ENCODE measurements at regions not wholly inside any gene's neighbourhood (a gene's known extent, or its start where the extent isn't known, plus 50 kb on each side); places are given as distances from the start of the nearest gene placed in this dataset.

- TF ChIP-seq RBM34 (IDR thresholded peaks at IDR 0.05; ENCODE audit: borderline replicate concordance, insufficient read depth, low read length) (no peak), NFIX (CRISPR knock-in tag; IDR thresholded peaks at IDR 0.05; ENCODE audit: low read depth) (no peak), U2AF1 (optimal IDR thresholded peaks at IDR 0.05; ENCODE audit: low read depth, low read length) (no peak), RFX1 (IDR thresholded peaks at IDR 0.05) (no peak), HDAC8 (tag; IDR thresholded peaks at IDR 0.05) (no peak)
Measured at GRCh38 chr4:4923201-4923600, 63.7 kb downstream of the MSX1 start (continued).

- Histone ChIP-seq H3K4me1 (replicated peaks in 1 of 2; ENCODE audit: control insufficient read depth in 2 of 2, insufficient read depth in 2 of 2, low read length in 2 of 2) (no peaks in the 10 kb centered on the region), H3K9ac (ENCODE audit: insufficient read depth in 1 of 2, low read depth in 2 of 2, low read length in 2 of 2) (no peak overlapping the region), H3K4me2 (ENCODE audit: insufficient read depth, low read length) (no peak overlapping the region), H3K9me1 (ENCODE audit: control insufficient read depth, insufficient read depth, low read length) (no peaks in the 10 kb centered on the region), H3K27ac (ENCODE audit: extremely low read depth, low read depth, low read length) (no peak overlapping the region), H3K36me3 (ENCODE audit: control insufficient read depth, insufficient read depth, low read length) (no peaks in the 10 kb centered on the region), H2AFZ (ENCODE audit: low read depth, low read length) (no peak overlapping the region), H3K27me3 (ENCODE audit: control insufficient read depth in 2 of 2, insufficient read depth in 2 of 2, low read length in 2 of 2) (peaks cover 0 to under 1% of the 10 kb centered on the region in 2 experiments; a peak in 3 of 5 replicates), H4K20me1 (replicated peaks; ENCODE audit: control insufficient read depth, insufficient read depth, low read length) (no peaks in the 10 kb centered on the region), H3K79me2 (ENCODE audit: control insufficient read depth, insufficient read depth, low read length) (no peaks in the 10 kb centered on the region), H3K4me3 (no peak overlapping the region), H3K9me3 (replicated peaks; ENCODE audit: control insufficient read depth, insufficient read depth, low read depth, low read length) (no peaks in the 10 kb centered on the region)
- CTCF ChIA-PET (ENCODE audit: low intra/inter-chr PET ratio), result no interaction called here
- in situ Hi-C loops (cut with MboI), result no loop called here
- FAIRE-seq (no peak), ATAC-seq (no peak), DNase-seq (ENCODE audit: extremely low read depth in 1 of 4, low spot score in 3 of 4) (no peak)
- BruUV-seq (replicated peaks), result no TSS peak
- 0% methylated on average over 3 of the region's 3 CpGs for WGBS (ENCODE audit: insufficient coverage, low coverage, missing lambda C conversion rate)
- POLR2A ChIA-PET, result no interaction called here
- TF ChIP-seq ZBTB17 (CRISPR knock-in tag; IDR thresholded peaks at IDR 0.05) (no peak), SIN3A (IDR thresholded peaks at IDR 0.05; ENCODE audit: borderline replicate concordance in 2 of 2, control insufficient read depth in 1 of 2, low read depth in 2 of 2, low read length in 2 of 2) (no peak), CBX3 (IDR thresholded peaks at IDR 0.05; ENCODE audit: borderline replicate concordance in 1 of 2, low read length in 2 of 2) (no peak), PHF8 (IDR thresholded peaks at IDR 0.05; ENCODE audit: borderline replicate concordance, low read length) (no peak), POLR3G (IDR thresholded peaks at IDR 0.05; ENCODE audit: extremely low read depth, insufficient read length, insufficient replicate concordance) (no peak), ZBTB49 (CRISPR knock-in tag; IDR thresholded peaks at IDR 0.05; ENCODE audit: borderline replicate concordance) (no peak), ZNF445 (CRISPR knock-in tag; IDR thresholded peaks at IDR 0.05; ENCODE audit: low read depth) (no peak)
- intact Hi-C loops (cut with micrococcal nuclease), result no loop called here
Measured at GRCh38 chr4:4930677-4931076, 71.2 kb downstream of the MSX1 start.

Data from K562 (cell line).